Keratinocyte (primary cell): ENCODE measurements at regions not wholly inside any gene's neighbourhood (a gene's known extent, or its start where the extent isn't known, plus 50 kb on each side); places are given as distances from the start of the nearest gene placed in this dataset.

Experiments used
- DNase-seq: peaks from one replicate; pipeline ENCODE4 v3.0.0-alpha.2; 2011; ENCODE audit warnings: low read depth, missing footprints, low spot score
- FAIRE-seq: peaks from 2 replicates; lab custom pipeline; 2011; peaks lifted over from hg19 to GRCh38; lab: Jason Lieb, UNC
- H2AFZ ChIP-seq: 2 replicates; pipeline ENCODE4 v1.6.0; 2012; ENCODE audit warnings: low read length, control low read depth, inconsistent platforms; ENCODE audit not compliant: control insufficient read depth
- H3K27ac ChIP-seq: 2 replicates; pipeline ENCODE4 v1.5.1; 2011; ENCODE audit warnings: low read length; ENCODE audit not compliant: control insufficient read depth, insufficient read depth
- H3K27me3 ChIP-seq: 3 replicates; pipeline ENCODE4 v1.6.0; 2011; ENCODE audit warnings: low read length; ENCODE audit not compliant: control insufficient read depth, insufficient read depth; ENCODE audit errors: extremely low read depth
- H3K36me3 ChIP-seq, 2 experiments: 2 replicates in 1 of 2; 3 replicates in 1 of 2; pipeline ENCODE4 v1.5.1; 2011; ENCODE audit warnings: low read length in 2 of 2, mild to moderate bottlenecking in 1 of 2; ENCODE audit not compliant: control insufficient read depth in 2 of 2, insufficient read depth in 2 of 2; ENCODE audit errors: extremely low read depth in 1 of 2
- H3K4me1 ChIP-seq: 3 replicates; pipeline ENCODE4 v1.5.1; 2011; ENCODE audit warnings: low read length; ENCODE audit not compliant: control insufficient read depth, insufficient read depth; ENCODE audit errors: extremely low read depth
- H3K4me2 ChIP-seq: 3 replicates; pipeline ENCODE4 v1.6.0; 2011; ENCODE audit warnings: low read depth, low read length; ENCODE audit not compliant: control insufficient read depth, insufficient read depth; ENCODE audit errors: extremely low read depth
- H3K4me3 ChIP-seq, 3 experiments: fragments of 200-600 bp in 1 of 3; sonication (generic) in 1 of 3; 2 replicates in 2 of 3; 3 replicates in 1 of 3; pipeline ENCODE4 v1.5.1; 2011 to 2016; ENCODE audit warnings: low read length in 3 of 3, mild to moderate bottlenecking in 3 of 3, control low read depth in 2 of 3, inconsistent platforms in 1 of 3, low read depth in 1 of 3, mixed read lengths in 1 of 3, mixed run types in 1 of 3, moderate library complexity in 1 of 3; ENCODE audit not compliant: control insufficient read depth in 2 of 3, insufficient read depth in 2 of 3; ENCODE audit errors: extremely low read depth in 1 of 3
- H3K79me2 ChIP-seq: 2 replicates; pipeline ENCODE4 v1.6.0; 2012; ENCODE audit warnings: low read length; ENCODE audit not compliant: control insufficient read depth, insufficient read depth
- H3K9ac ChIP-seq: 3 replicates; pipeline ENCODE4 v1.6.0; 2011; ENCODE audit warnings: low read length; ENCODE audit not compliant: control insufficient read depth, insufficient read depth; ENCODE audit errors: extremely low read depth
- H3K9me1 ChIP-seq: 3 replicates; pipeline ENCODE4 v1.6.0; 2011; ENCODE audit warnings: low read length; ENCODE audit not compliant: control insufficient read depth, insufficient read depth; ENCODE audit errors: extremely low read depth
- H3K9me3 ChIP-seq: 2 replicates; pipeline ENCODE4 v1.5.1; 2012; ENCODE audit warnings: low read depth, low read length; ENCODE audit not compliant: control insufficient read depth
- H4K20me1 ChIP-seq: 3 replicates; pipeline ENCODE4 v1.6.0; 2011; ENCODE audit warnings: low read length; ENCODE audit not compliant: control insufficient read depth, insufficient read depth; ENCODE audit errors: extremely low read depth
- EZH2 ChIP-seq: IDR thresholded peaks from one replicate; pipeline ENCODE4 v1.6.1; 2012; ENCODE audit warnings: inconsistent platforms, mild to moderate bottlenecking, low read length, moderate library complexity
- dilution Hi-C: fragments of 300-500 bp; cut with MboI; formaldehyde crosslinking; loops from one replicate; pipeline ENCODE4 v1.7.0; 2020; ENCODE audit warnings: low sequenced_read_pairs; ENCODE audit not compliant: extremely low pct_ligation_motif_present
- TF ChIP-seq, protein P1 (sequence below), 3 experiments: IDR thresholded peaks in 1 of 3; conservative IDR thresholded peaks in 1 of 3; optimal IDR thresholded peaks in 1 of 3; 2 replicates in 2 of 3; 3 replicates in 1 of 3; pipeline versions ENCODE3 to v1.5.1; 2011; ENCODE audit warnings: low read length in 3 of 3, mild to moderate bottlenecking in 3 of 3, moderate library complexity in 2 of 3, control low read depth in 1 of 3, inconsistent platforms in 1 of 3; ENCODE audit not compliant: insufficient read depth in 2 of 3; ENCODE audit errors: extremely low read depth in 1 of 3

DNA sequence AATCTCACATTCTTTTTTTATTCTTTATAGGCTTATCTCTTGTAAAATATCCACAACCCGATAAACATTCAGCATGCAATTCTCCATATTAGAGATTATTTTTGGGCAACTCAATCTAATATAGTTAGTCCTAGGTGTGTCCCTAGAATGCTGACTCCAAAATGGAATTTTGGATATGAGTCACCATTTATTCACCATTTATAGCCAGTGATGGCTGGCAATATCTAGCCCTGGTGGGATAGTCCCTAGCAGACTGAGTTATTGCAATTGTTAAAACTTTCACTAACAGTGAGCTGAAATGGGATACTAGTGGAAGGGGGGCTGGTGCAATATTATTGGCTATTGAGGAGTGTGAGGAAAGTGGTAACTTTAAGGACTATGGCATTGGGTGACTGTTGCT lies 401.6 kb downstream of the SLC4A3 start:
- H3K4me3 ChIP-seq, result no peak overlapping the region
- H3K9me1 ChIP-seq, result no peaks in the 10 kb centered on the region
- H3K4me2 ChIP-seq, result no peak overlapping the region
- TF ChIP-seq, protein P1, sequence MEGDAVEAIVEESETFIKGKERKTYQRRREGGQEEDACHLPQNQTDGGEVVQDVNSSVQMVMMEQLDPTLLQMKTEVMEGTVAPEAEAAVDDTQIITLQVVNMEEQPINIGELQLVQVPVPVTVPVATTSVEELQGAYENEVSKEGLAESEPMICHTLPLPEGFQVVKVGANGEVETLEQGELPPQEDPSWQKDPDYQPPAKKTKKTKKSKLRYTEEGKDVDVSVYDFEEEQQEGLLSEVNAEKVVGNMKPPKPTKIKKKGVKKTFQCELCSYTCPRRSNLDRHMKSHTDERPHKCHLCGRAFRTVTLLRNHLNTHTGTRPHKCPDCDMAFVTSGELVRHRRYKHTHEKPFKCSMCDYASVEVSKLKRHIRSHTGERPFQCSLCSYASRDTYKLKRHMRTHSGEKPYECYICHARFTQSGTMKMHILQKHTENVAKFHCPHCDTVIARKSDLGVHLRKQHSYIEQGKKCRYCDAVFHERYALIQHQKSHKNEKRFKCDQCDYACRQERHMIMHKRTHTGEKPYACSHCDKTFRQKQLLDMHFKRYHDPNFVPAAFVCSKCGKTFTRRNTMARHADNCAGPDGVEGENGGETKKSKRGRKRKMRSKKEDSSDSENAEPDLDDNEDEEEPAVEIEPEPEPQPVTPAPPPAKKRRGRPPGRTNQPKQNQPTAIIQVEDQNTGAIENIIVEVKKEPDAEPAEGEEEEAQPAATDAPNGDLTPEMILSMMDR (optimal IDR thresholded peaks at IDR 0.05 in 1 of 3, IDR thresholded peaks at IDR 0.05 in 1 of 3, conservative IDR thresholded peaks at IDR 0.05 in 1 of 3; ENCODE audit: extremely low read depth in 1 of 3, insufficient read depth in 2 of 3, low read length in 3 of 3), result no peak
- TF ChIP-seq EZH2, result no peak
- H4K20me1 ChIP-seq, result no peaks in the 10 kb centered on the region
- no peaks in the 10 kb centered on the region for H3K27me3 ChIP-seq
- H3K36me3 ChIP-seq, result no peaks in the 10 kb centered on the region
- dilution Hi-C loops, result no loop called here
- H3K79me2 ChIP-seq, result no peaks in the 10 kb centered on the region
- no peaks in the 10 kb centered on the region for H3K9me3 ChIP-seq
- peaks cover 4% of the 10 kb centered on the region for H3K4me1 ChIP-seq
- H3K27ac ChIP-seq, result no peak overlapping the region
- DNase-seq, result no peak
- no peak overlapping the region for H2AFZ ChIP-seq
- H3K9ac ChIP-seq, result no peak overlapping the region
- FAIRE-seq, result no peak

DNA sequence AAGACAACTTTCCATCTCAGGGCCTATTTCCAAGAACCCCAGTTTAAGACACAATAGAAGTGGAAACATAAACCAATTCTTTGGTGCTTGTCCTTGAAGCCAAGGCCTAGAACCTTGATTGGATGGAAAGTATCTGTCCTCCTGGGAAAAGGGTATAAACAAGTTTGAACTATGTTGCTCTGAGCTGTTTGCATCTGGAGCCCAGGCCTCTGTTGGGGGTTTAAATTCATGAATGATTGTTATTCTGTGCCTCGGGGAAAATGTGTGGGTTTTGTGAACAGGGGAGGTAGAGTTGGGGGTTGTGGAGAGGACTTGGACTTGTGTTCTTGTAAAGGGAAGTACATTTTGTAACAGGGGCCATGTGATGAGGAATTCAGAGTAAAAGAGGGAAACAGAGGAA lies 406.1 kb downstream of the SLC4A3 start:
- dilution Hi-C loops, result no loop called here
- Histone ChIP-seq H3K79me2 (no peaks in the 10 kb centered on the region), H4K20me1 (no peaks in the 10 kb centered on the region), H3K36me3 (no peaks in the 10 kb centered on the region), H2AFZ (no peak overlapping the region), H3K4me1 (peaks cover 11% of the 10 kb centered on the region), H3K4me3 (no peak overlapping the region), H3K27ac (no peak overlapping the region), H3K27me3 (no peaks in the 10 kb centered on the region), H3K9ac (no peak overlapping the region), H3K9me3 (no peaks in the 10 kb centered on the region), H3K9me1 (no peaks in the 10 kb centered on the region), H3K4me2 (no peak overlapping the region)
- DNase-seq (no peak), FAIRE-seq (no peak)
- TF ChIP-seq, protein P1 (optimal IDR thresholded peaks at IDR 0.05 in 1 of 3, IDR thresholded peaks at IDR 0.05 in 1 of 3, conservative IDR thresholded peaks at IDR 0.05 in 1 of 3; ENCODE audit: extremely low read depth in 1 of 3, insufficient read depth in 2 of 3, low read length in 3 of 3), result no peak
- no peak for TF ChIP-seq EZH2
